ENCODE measurements at regions not wholly inside any gene's neighbourhood (a gene's known extent, or its start where the extent isn't known, plus 50 kb on each side); places are given as distances from the start of the nearest gene placed in this dataset.

GRCh38 chr18:9038277-9038871, 64.1 kb upstream of the NDUFV2 start:
- no peak for TF ChIP-seq CTCF (IDR thresholded peaks at IDR 0.05)
- TF ChIP-seq EP300 (IDR thresholded peaks at IDR 0.05) = no peak
- no peak for TF ChIP-seq POLR2A (IDR thresholded peaks at IDR 0.05)
- TF ChIP-seq POLR2AphosphoS5 (IDR thresholded peaks at IDR 0.05) = no peak
- no peak overlapping the region for H3K27ac ChIP-seq

GRCh38 chr18:9039441-9040071, 62.9 kb upstream of the NDUFV2 start:
- Histone ChIP-seq H3K4me3 (no peak overlapping the region), H3K27ac (no peak overlapping the region), H3K36me3 (no peaks in the 10 kb centered on the region), H3K27me3 (no peaks in the 10 kb centered on the region), H3K4me1 (no peaks in the 10 kb centered on the region), H3K9me3 (no peaks in the 10 kb centered on the region)
- TF ChIP-seq EP300 (IDR thresholded peaks at IDR 0.05) (no peak), POLR2AphosphoS5 (IDR thresholded peaks at IDR 0.05) (no peak), CTCF (IDR thresholded peaks at IDR 0.05) (no peak), POLR2A (IDR thresholded peaks at IDR 0.05) (no peak)
- DNase-seq = no peak
- 79 to 83% methylated on average over 3 of the region's 3 CpGs for WGBS, 2 donors
- no peak for ATAC-seq (ENCODE audit: low FRiP score in 2 of 2)

More at GRCh38 chr18:9038277-9038871, 64.1 kb upstream of the NDUFV2 start:
- no peak for ATAC-seq (ENCODE audit: low FRiP score in 2 of 2)
- Histone ChIP-seq H3K9me3 (no peaks in the 10 kb centered on the region), H3K4me3 (no peak overlapping the region), H3K36me3 (no peaks in the 10 kb centered on the region), H3K4me1 (no peaks in the 10 kb centered on the region), H3K27me3 (no peaks in the 10 kb centered on the region)
- DNase-seq = no peak
- 75 to 86% methylated on average over 7 of the region's 7 CpGs for WGBS, 2 donors

GRCh38 chr18:9042766-9043481, 59.6 kb upstream of the NDUFV2 start:
- no peaks in the 10 kb centered on the region for H3K36me3 ChIP-seq
- ATAC-seq (ENCODE audit: low FRiP score in 2 of 2) (no peak), DNase-seq (no peak)
- no peak for TF ChIP-seq CTCF (IDR thresholded peaks at IDR 0.05)
- TF ChIP-seq EP300 (IDR thresholded peaks at IDR 0.05) = no peak
- TF ChIP-seq POLR2A (IDR thresholded peaks at IDR 0.05) = no peak
- TF ChIP-seq POLR2AphosphoS5 (IDR thresholded peaks at IDR 0.05) = no peak
- no peak overlapping the region for H3K4me3 ChIP-seq
- no peak overlapping the region for H3K27ac ChIP-seq
- WGBS, 2 donors = 66 to 78% methylated on average over 6 of the region's 6 CpGs
- H3K4me1 ChIP-seq = no peaks in the 10 kb centered on the region
- H3K9me3 ChIP-seq = no peaks in the 10 kb centered on the region
- H3K27me3 ChIP-seq = no peaks in the 10 kb centered on the region

- H3K4me1 ChIP-seq = no peaks in the 10 kb centered on the region
- no peaks in the 10 kb centered on the region for H3K36me3 ChIP-seq
- no peak for ATAC-seq (ENCODE audit: low FRiP score in 2 of 2)
- H3K9me3 ChIP-seq = no peaks in the 10 kb centered on the region
- WGBS, 2 donors = 100% methylated on average over 1 of the region's 1 CpG
- H3K27ac ChIP-seq = no peak overlapping the region
- H3K27me3 ChIP-seq = no peaks in the 10 kb centered on the region
- TF ChIP-seq EP300 (IDR thresholded peaks at IDR 0.05) (no peak), POLR2AphosphoS5 (IDR thresholded peaks at IDR 0.05) (no peak), CTCF (IDR thresholded peaks at IDR 0.05) (no peak), POLR2A (IDR thresholded peaks at IDR 0.05) (no peak)
- no peak for DNase-seq
- H3K4me3 ChIP-seq = no peak overlapping the region
Measured at GRCh38 chr18:9043581-9043980, 58.9 kb upstream of the NDUFV2 start.
